K562 (cell line): ENCODE measurements at regions not wholly inside any gene's neighbourhood (a gene's known extent, or its start where the extent isn't known, plus 50 kb on each side); places are given as distances from the start of the nearest gene placed in this dataset.

ENCODE experiments used
- ATAC-seq: fragments of 200-7000 bp; cut with Tn5 transposase; 3 replicates; pipeline ENCODE4 v1.9.1; 2020; ENCODE audit warnings: moderate library complexity
- BruUV-seq: library from RNA; stranded (reverse); fragments of 400-500 nt; replicated peaks from 2 replicates; lab custom pipeline; 2021; lab: Mats Ljungman, UMichigan
- CTCF ChIA-PET: fragments of 300-600 bp; formaldehyde crosslinking; extraction: SDS; loops from one replicate; lab custom pipeline; 2021; ENCODE audit warnings: low intra/inter-chr PET ratio; lab: Yijun Ruan, JAX
- POLR2A ChIA-PET: fragments of 300-600, 350-650 bp; sonication (Branson Sonifier 250); formaldehyde crosslinking; extraction: SDS; loops from one replicate; lab custom pipeline; 2021; ENCODE audit warnings: antibody characterized with exemption, inconsistent platforms; lab: Yijun Ruan, JAX
- DNase-seq, 4 experiments: peaks; one replicate each; pipeline versions ENCODE4 v3.0.0 to v3.0.0-alpha.2; 2011 to 2018; ENCODE audit warnings: low spot score in 3 of 4, mixed read lengths in 3 of 4; ENCODE audit errors: extremely low read depth in 1 of 4
- FAIRE-seq: peaks from 2 replicates; lab custom pipeline; 2011; peaks lifted over from hg19 to GRCh38; lab: Jason Lieb, UNC
- H2AFZ ChIP-seq: 2 replicates; pipeline ENCODE4 v1.6.0; 2011; ENCODE audit warnings: low read depth, low read length, control low read depth, inconsistent platforms
- H3K27ac ChIP-seq: fragments of 200-600 bp; 3 replicates; pipeline ENCODE4 v1.8.0; 2011; ENCODE audit warnings: low read depth, mild to moderate bottlenecking, control low read depth, inconsistent platforms, low read length, moderate library complexity, mixed read lengths; ENCODE audit errors: extremely low read depth
- H3K27me3 ChIP-seq, 2 experiments: fragments of 300-600 bp in 1 of 2; 2 replicates in 1 of 2; 3 replicates in 1 of 2; pipeline versions ENCODE4 v1.6.0 to v1.8.0; 2011; ENCODE audit warnings: inconsistent platforms in 2 of 2, low read length in 2 of 2, mild to moderate bottlenecking in 1 of 2, mixed read lengths in 1 of 2, moderate library complexity in 1 of 2; ENCODE audit not compliant: control insufficient read depth in 2 of 2, insufficient read depth in 2 of 2
- H3K36me3 ChIP-seq: fragments of 300-600 bp; 3 replicates; pipeline ENCODE4 v1.8.0; 2011; ENCODE audit warnings: mild to moderate bottlenecking, low read length, inconsistent platforms; ENCODE audit not compliant: control insufficient read depth, insufficient read depth
- H3K4me1 ChIP-seq, 2 experiments: fragments of 200-600 bp in 1 of 2; replicated peaks in 1 of 2; 2 replicates in 1 of 2; 3 replicates in 1 of 2; pipeline versions ENCODE4 v1.5.1 to v1.8.0; 2011; ENCODE audit warnings: inconsistent platforms in 2 of 2, low read length in 2 of 2, mild to moderate bottlenecking in 1 of 2, mixed read lengths in 1 of 2, moderate library complexity in 1 of 2; ENCODE audit not compliant: control insufficient read depth in 2 of 2, insufficient read depth in 2 of 2
- H3K4me2 ChIP-seq: 2 replicates; pipeline ENCODE4 v1.6.1; 2011; ENCODE audit warnings: low read length, control low read depth, inconsistent platforms, mixed read lengths; ENCODE audit not compliant: insufficient read depth
- H3K4me3 ChIP-seq: fragments of 200-600 bp; sonication (generic), shearing (Covaris generic); 2 replicates; pipeline ENCODE4 v1.5.1; 2016; ENCODE audit warnings: control low read depth, inconsistent platforms
- H3K79me2 ChIP-seq: fragments of 200-600 bp; 3 replicates; pipeline ENCODE4 v1.8.0; 2011; ENCODE audit warnings: low read length, inconsistent platforms; ENCODE audit not compliant: control insufficient read depth, insufficient read depth
- H3K9ac ChIP-seq, 2 experiments: 2 replicates each; pipeline versions ENCODE4 v1.6.0 to v1.6.1; 2011; ENCODE audit warnings: low read depth in 2 of 2, low read length in 2 of 2, control low read depth in 1 of 2, inconsistent platforms in 1 of 2, mild to moderate bottlenecking in 1 of 2, mixed read lengths in 1 of 2; ENCODE audit not compliant: insufficient read depth in 1 of 2
- H3K9me1 ChIP-seq: one replicate; pipeline ENCODE4 v1.6.0; 2011; ENCODE audit warnings: inconsistent platforms, mild to moderate bottlenecking, low read length, moderate library complexity; ENCODE audit not compliant: control insufficient read depth, insufficient read depth
- H3K9me3 ChIP-seq: replicated peaks from 2 replicates; pipeline ENCODE4 v1.5.1; 2011; ENCODE audit warnings: low read depth, low read length, inconsistent platforms; ENCODE audit not compliant: control insufficient read depth, insufficient read depth
- H4K20me1 ChIP-seq: replicated peaks from 2 replicates; pipeline ENCODE4 v1.6.1; 2011; ENCODE audit warnings: low read length, inconsistent platforms, mixed read lengths; ENCODE audit not compliant: control insufficient read depth, insufficient read depth
- CREB5 ChIP-seq: fragments of 250-450 bp; sonication (Bioruptor Pico); IDR thresholded peaks from 2 replicates; pipeline ENCODE4 v1.5.0; 2020; ENCODE audit warnings: mild to moderate bottlenecking
- FIP1L1 ChIP-seq: fragments of 200-400 bp; formaldehyde crosslinking; IDR thresholded peaks from 2 replicates; pipeline ENCODE4 v1.6.1; 2018; ENCODE audit warnings: mild to moderate bottlenecking, low read depth, low read length; ENCODE audit not compliant: poor library complexity, severe bottlenecking
- FOXM1 ChIP-seq, 2 experiments: fragments of 450-650 bp in 1 of 2; sonication (generic) in 1 of 2; formaldehyde crosslinking in 1 of 2; IDR thresholded peaks; 2 replicates each; pipeline versions ENCODE4 v1.6.1 to v1.9.0; 2017 to 2022; ENCODE audit warnings: low read depth in 2 of 2, mild to moderate bottlenecking in 2 of 2, missing genetic modification reagents in 1 of 2, moderate library complexity in 1 of 2
- ILK ChIP-seq: fragments of 450-650 bp; IDR thresholded peaks from 2 replicates; pipeline ENCODE4 v1.6.1; 2016; ENCODE audit warnings: missing genetic modification characterization, low read depth, mild to moderate bottlenecking, missing compliant biosample characterization, moderate library complexity, borderline replicate concordance
- IRF1 ChIP-seq: sonication (generic); formaldehyde crosslinking; IDR thresholded peaks from 2 replicates; pipeline ENCODE4 v1.8.0; 2022; ENCODE audit warnings: missing genetic modification reagents, mild to moderate bottlenecking, borderline replicate concordance
- MAZ ChIP-seq, 2 experiments: fragments of 450-650 bp in 1 of 2; sonication (generic) in 1 of 2; formaldehyde crosslinking; IDR thresholded peaks in 1 of 2; conservative IDR thresholded peaks in 1 of 2; 2 replicates each; pipeline versions ENCODE4 v1.4.0 to v1.5.0; 2020; ENCODE audit warnings: mild to moderate bottlenecking in 1 of 2, missing genetic modification reagents in 1 of 2
- MTA1 ChIP-seq: fragments of 450-650 bp; IDR thresholded peaks from 2 replicates; pipeline ENCODE4 v1.6.1; 2017; ENCODE audit warnings: borderline replicate concordance
- NR2C1 ChIP-seq, 2 experiments: fragments of 450-650 bp; IDR thresholded peaks; 2 replicates each; pipeline ENCODE4 v1.6.1; 2017; ENCODE audit warnings: mild to moderate bottlenecking in 2 of 2, antibody characterized with exemption in 1 of 2, inconsistent platforms in 1 of 2, missing compliant biosample characterization in 1 of 2, missing genetic modification characterization in 1 of 2
- PKNOX1 ChIP-seq: fragments of 450-650 bp; IDR thresholded peaks from 2 replicates; pipeline ENCODE4 v1.6.1; 2016
- SP1 ChIP-seq: sonication (generic); formaldehyde crosslinking; IDR thresholded peaks from 2 replicates; pipeline ENCODE4 v1.8.1; 2022; ENCODE audit warnings: mild to moderate bottlenecking, missing genetic modification reagents
- SREBF2 ChIP-seq: sonication (generic); formaldehyde crosslinking; IDR thresholded peaks from 2 replicates; pipeline ENCODE4 v1.4.0; 2020; ENCODE audit warnings: mild to moderate bottlenecking, missing genetic modification reagents
- TFE3 ChIP-seq: fragments of 450-650 bp; formaldehyde crosslinking; IDR thresholded peaks from 2 replicates; pipeline ENCODE4 v1.4.0; 2020; ENCODE audit warnings: mild to moderate bottlenecking, mixed read lengths
- TRIM24 ChIP-seq, 2 experiments: fragments of 450-650 bp; IDR thresholded peaks; 2 replicates each; pipeline ENCODE4 v1.6.1; 2016
- ZEB2 ChIP-seq: fragments of 450-650 bp; IDR thresholded peaks from 2 replicates; pipeline ENCODE4 v1.6.1; 2016
- ZFP91 ChIP-seq: sonication (generic); formaldehyde crosslinking; IDR thresholded peaks from 2 replicates; pipeline ENCODE4 v1.8.0; 2022; ENCODE audit warnings: mild to moderate bottlenecking, missing genetic modification reagents
- ZNF239 ChIP-seq: fragments of 250-450 bp; sonication (Bioruptor Pico); IDR thresholded peaks from 2 replicates; pipeline ENCODE4 v1.4.0; 2020; ENCODE audit warnings: mild to moderate bottlenecking
- ZNF282 ChIP-seq: sonication (generic); formaldehyde crosslinking; IDR thresholded peaks from 2 replicates; pipeline ENCODE4 v1.8.1; 2023; ENCODE audit warnings: missing genetic modification reagents
- WGBS: fragments of 100-300 bp; shearing (Covaris generic); methylation state at CpG from one replicate; pipeline ENCODE4 v1.1.6; 2016; ENCODE audit warnings: low coverage, mixed read lengths; ENCODE audit not compliant: insufficient coverage; ENCODE audit errors: missing lambda C conversion rate; 5-methylcytosine and 5-hydroxymethylcytosine counted together
- in situ Hi-C: fragments of 300-500 bp; cut with MboI; formaldehyde crosslinking; loops from 4 replicates; pipeline ENCODE4 v1.15.0; 2018; ENCODE audit warnings: inconsistent platforms, mixed read lengths
- intact Hi-C: fragments of 100-400 bp; cut with micrococcal nuclease; formaldehyde crosslinking; loops from 2 replicates; pipeline ENCODE4 v1.14.2; 2022

GRCh38 chr5:1948111-1948510, 65.4 kb upstream of the IRX4 start:
- intact Hi-C loops (no loop called here), in situ Hi-C loops (no loop called here)
- no peak for FAIRE-seq
- H3K27me3 ChIP-seq: peaks cover 51 to 95% of the 10 kb centered on the region in 2 experiments
- no peaks in the 10 kb centered on the region for H3K36me3 ChIP-seq
- no peak overlapping the region for H3K4me2 ChIP-seq
- no peak overlapping the region for H3K4me3 ChIP-seq
- H3K27ac ChIP-seq: no peak overlapping the region
- POLR2A ChIA-PET: no interaction called here
- ATAC-seq: no peak
- no peaks in the 10 kb centered on the region for H3K9me3 ChIP-seq
- WGBS: 2% methylated on average over 10 of the region's 10 CpGs
- CTCF ChIA-PET: no interaction called here
- TF ChIP-seq MTA1: no peak
- TF ChIP-seq IRF1 (CRISPR knock-in tag): no peak
- TF ChIP-seq ZFP91 (CRISPR knock-in tag): no peak
- TF ChIP-seq ZEB2: no peak
- TF ChIP-seq MAZ (CRISPR knock-in tag; conservative IDR thresholded peaks at IDR 0.05 in 1 of 2, IDR thresholded peaks at IDR 0.05 in 1 of 2): no peak
- no peak for TF ChIP-seq NR2C1 (IDR thresholded peaks at IDR 0.05)
- no peak for TF ChIP-seq NR2C1 (tag; IDR thresholded peaks at IDR 0.05)
- no peak for TF ChIP-seq SREBF2 (CRISPR knock-in tag)
- no peak for TF ChIP-seq TFE3 (CRISPR knock-in tag)
- no peak for TF ChIP-seq ZNF282 (CRISPR knock-in tag)
- TF ChIP-seq ZNF239: no peak
- no peak for TF ChIP-seq CREB5 (CRISPR knock-in tag)
- no peak for TF ChIP-seq PKNOX1
- TF ChIP-seq FIP1L1: no peak
- TF ChIP-seq TRIM24 (IDR thresholded peaks at IDR 0.05): no peak
- TF ChIP-seq SP1 (CRISPR knock-in tag): no peak
- no peak for TF ChIP-seq ILK (tag)
- no peak for TF ChIP-seq FOXM1 (IDR thresholded peaks at IDR 0.05; ENCODE audit: low read depth)
- no peak for TF ChIP-seq FOXM1 (CRISPR knock-in tag; IDR thresholded peaks at IDR 0.05; ENCODE audit: low read depth)
- TF ChIP-seq, all 486 proteins: peak for 0
- Histone ChIP-seq H3K79me2 (no peaks in the 10 kb centered on the region), H3K4me1 (peaks cover 0 to 11% of the 10 kb centered on the region in 2 experiments; a peak in 1 of 5 replicates), H2AFZ (no peak overlapping the region), H3K9me1 (no peaks in the 10 kb centered on the region), H4K20me1 (no peaks in the 10 kb centered on the region; the same call in 1 of the 2 replicates), H3K9ac (no peak overlapping the region)
- DNase-seq: no peak
- no TSS peak for BruUV-seq
